Middle frontal gyrus (tissue), 1 donor: ENCODE measurements at regions not wholly inside any gene's neighbourhood (a gene's known extent, or its start where the extent isn't known, plus 50 kb on each side); places are given as distances from the start of the nearest gene placed in this dataset.

Experiments
- DNase-seq: peaks from one replicate; pipeline ENCODE4 v3.0.0-alpha.2; 2015; ENCODE audit warnings: low spot score; ENCODE audit errors: extremely low spot score

DNA sequence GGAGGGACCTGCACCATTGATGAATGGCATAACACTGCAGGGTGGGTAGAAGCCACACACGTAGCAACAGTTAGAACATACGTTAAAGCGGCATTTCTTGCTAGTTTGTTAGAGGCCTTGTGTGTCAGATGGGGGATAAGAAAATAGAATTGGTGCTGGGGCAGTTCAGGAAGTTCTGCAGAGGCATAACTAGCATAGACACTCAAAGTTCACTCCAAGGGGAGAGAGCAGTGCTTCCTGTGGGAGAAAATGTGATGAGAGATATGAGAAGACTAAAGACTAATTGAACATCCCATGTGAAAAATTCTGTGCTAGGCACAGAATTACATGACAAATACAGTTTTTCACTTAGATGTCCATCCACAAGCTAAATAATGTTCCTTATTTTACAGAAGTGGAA lies 327.1 kb downstream of the ZNF621 start:
- no peak for DNase-seq

DNA sequence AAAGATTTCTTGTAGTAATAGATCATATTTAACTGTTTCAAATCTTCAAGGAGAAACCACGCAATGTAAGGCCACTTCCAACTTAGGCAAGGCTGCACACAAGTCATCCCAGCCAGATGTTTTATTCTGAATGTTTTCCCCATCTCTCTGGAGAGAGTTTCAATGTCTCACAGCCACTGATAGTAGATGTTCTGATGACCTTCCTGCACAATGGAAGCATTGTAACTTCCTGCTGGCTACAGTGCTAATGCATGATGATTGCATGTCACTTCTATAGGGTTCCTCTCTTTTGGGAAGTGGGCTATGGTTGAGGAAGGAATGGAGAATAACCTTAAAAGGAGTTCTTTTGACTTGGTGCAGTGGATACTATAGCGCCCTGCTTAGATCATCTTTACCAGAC lies 328.0 kb downstream of the ZNF621 start:
- no peak for DNase-seq

DNA sequence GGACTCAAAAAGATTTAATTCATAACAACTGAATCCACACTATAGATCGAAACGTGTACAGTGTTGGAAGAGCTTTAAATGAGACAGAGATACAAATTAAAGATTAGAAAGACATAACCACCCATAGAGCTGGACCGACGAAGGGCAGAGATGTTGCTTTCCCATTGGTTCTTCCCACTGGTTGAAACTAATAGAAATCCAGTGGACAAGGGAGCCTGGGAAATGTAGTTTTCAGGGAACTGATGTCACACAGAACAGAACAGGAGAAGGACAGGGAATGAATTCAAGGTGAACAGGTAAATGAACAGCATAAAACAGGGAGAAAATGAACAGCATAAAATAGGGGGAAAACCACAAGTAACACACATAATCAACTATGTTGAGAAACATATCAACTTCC lies 328.7 kb downstream of the ZNF621 start:
- DNase-seq = no peak

DNA sequence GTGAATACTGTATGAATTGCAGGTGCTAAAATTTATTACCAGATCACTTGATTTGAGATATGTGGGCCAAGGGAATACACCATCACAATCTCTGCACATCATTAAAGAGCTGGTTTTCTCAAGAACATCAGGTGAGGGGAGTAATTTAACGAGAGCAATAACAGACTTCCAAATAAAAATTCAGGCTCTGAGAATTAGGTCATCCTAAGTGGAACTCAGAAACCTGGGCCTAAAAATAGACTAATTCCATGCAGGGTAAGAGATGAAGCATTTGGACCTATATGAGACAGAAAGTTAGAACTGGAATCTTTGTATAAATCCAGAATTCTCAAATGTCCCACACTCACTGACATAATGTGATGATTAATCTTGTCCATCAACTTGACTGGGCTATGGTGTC lies 331.1 kb downstream of the ZNF621 start:
- no peak for DNase-seq

DNA sequence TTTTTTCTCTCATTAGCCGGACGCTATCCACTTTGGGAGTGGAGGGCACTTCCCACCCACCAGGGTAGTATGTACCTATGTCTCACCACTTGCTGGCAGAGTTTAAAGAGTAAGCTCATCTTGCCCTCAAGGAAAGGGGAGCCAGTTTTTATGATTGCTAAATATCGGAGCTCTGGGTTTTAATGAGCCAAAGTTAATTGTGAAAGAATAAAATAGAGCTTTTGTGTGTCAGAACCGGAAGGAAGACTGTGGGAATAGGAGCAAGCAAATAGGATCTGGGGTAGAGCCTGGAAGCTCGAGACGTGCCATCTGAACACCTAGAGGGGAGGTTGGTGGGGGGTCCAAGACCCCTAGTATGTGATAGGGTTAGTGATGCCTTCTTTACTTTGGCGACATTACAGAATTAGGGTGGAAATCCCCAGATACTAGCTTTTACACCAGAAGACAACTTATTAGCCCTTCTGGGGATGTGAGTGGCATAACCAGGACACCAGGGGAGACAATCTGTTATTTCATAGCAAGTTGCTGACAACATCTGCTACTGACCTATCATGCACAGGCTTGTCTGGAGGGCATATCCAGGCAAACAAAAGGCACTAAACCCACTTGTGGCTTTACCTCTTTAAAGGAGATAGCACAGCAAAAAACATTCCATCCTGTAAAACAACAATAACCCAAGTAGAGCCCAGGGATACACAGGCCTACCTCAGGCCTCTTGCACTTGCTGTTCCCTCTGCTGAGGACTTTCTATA lies 333.8 kb downstream of the ZNF621 start:
- no peak for DNase-seq

DNA sequence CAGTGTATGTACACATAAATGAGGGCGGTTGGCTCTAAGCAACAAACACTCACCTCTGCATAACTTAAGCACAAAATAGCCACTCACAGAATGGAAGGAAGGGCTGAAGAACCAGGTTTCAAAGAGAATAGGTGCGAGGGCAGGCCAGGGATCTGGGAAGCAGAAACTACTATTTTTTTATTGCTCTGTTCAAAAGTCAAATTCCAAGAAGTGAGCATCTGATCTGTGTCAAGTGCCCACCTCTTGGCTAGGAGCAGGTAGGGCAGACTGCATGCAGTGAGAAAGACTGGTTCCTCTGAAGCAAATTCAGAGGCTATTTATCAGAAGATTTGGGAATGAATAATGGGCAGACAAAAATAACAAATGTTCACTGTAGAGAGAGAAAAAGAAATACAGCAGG lies 336.4 kb upstream of the CTNNB1 start:
- no peak for DNase-seq

DNA sequence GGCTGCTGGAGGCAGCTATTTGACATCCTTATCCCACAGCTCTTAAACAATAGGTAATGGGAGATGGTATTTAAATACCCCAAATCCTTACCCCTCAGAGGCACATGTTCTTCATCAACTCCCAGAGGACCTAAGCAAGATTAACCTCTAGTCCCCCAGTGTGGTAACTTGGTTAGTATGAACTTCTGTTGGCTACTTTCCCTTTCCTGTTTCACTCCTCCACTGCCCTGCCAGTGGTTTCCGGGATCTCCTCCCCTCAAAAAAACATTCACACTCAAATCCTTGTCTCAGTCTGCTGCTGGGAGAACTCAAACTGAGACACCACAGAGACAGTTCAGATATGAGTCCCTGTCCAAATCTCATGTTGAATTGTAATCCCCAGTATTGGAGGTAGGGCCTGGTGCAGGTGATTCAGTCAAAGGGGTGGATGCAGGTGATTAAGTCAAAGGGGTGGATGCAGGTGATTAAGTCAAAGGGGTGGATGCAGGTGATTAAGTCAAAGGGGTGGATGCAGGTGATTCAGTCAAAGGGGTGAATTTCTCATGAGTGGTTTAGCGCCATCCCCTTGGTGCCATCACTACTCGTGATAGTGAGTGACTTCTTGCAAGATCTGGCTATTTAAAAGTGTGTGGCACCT lies 335.0 kb upstream of the CTNNB1 start:
- DNase-seq = no peak

DNA sequence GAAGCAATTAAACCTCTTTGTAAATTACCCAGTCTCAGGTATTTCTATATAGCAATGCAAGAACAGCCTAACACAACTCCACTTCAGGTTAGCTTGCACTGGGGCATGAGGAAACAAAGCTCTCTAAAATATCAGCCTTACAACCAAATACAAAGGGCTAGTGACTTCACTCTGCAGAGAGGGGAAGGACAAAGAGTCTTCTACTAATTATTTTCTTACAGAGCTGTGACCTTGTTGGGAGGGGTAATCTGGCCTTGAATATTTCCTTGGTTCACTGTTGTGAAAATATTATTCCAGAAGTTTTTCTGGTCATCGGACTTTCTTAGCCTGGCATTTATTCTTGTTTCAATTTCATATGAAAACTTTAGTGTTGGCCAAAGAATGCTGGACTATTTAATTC lies 334.4 kb upstream of the CTNNB1 start:
- no peak for DNase-seq

DNA sequence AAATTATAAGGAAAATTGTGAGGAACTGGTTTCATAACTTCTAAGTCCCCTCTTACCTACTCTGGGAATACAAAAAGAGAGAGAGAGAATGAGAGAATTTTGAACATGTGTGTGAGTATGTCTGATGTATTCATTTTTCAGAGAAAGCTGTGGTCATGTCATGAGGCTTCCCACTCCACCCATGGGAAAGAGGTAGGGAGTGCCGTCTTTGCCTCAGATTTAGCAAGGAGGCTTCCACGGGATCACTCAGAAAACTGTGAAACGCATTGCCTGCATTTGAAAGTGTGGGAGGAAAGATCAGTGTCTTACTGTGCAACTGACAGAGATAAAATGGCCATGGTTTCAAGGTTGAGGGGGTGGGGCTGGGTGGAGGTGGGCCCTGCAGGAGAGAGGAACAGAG lies 331.5 kb upstream of the CTNNB1 start:
- no peak for DNase-seq

DNA sequence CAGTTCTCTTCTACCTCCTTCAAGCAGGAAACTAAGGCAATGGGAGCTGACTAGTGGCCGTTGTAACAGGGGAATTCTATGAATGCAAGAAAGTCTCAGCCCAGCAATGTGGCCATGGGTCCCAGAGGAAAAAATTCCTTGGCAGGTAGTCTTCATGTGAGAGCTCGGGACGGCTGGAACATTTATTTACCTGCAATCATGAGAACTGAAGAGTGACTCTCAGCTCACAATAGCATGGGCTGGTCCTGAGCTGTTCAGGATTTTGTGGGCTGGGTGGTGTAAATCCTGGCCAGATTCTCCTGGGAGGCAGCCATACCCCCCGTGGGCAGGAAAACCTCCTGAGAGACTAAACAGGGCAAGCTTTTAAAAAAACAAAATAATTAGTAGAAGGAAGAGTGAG lies 330.3 kb upstream of the CTNNB1 start:
- DNase-seq = no peak

DNA sequence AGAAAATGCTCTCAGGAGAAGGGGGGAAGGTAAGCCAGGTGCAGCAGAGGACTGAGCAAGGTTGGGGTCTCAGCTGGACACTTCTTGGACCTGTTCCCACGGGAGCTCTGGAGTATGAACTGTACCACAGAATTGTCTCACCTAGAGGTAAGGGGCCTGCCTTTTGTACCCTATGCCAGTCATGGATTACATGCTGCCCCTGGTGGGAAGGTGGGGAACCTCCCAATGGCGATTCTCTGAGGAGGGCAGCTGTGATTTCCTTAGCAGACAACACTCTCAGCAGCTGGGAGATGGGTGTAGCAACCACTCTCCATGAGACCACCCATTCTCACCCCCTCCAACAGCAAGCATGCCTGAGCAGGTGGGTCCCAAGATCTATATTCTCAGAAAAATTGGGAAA lies 329.4 kb upstream of the CTNNB1 start:
- DNase-seq = no peak

DNA sequence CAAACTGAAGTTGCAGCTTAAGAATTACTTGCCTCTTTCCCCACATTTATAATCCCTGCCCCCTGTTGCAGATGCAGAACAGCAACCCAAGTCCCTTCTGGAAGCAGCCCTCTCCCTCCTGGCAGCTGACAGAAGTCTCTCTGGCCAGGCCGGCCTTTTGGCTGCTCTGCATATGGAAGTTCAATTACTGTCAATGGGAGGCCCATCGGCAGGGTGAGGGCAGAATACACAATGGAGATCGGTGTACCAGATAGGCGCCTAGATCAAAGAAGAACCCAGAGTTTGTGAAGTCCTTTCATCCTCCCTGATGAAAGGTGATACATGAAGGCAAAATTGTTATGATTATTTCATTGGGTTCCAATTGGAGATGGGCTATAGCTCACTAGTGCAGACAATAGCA lies 327.9 kb upstream of the CTNNB1 start:
- no peak for DNase-seq

DNA sequence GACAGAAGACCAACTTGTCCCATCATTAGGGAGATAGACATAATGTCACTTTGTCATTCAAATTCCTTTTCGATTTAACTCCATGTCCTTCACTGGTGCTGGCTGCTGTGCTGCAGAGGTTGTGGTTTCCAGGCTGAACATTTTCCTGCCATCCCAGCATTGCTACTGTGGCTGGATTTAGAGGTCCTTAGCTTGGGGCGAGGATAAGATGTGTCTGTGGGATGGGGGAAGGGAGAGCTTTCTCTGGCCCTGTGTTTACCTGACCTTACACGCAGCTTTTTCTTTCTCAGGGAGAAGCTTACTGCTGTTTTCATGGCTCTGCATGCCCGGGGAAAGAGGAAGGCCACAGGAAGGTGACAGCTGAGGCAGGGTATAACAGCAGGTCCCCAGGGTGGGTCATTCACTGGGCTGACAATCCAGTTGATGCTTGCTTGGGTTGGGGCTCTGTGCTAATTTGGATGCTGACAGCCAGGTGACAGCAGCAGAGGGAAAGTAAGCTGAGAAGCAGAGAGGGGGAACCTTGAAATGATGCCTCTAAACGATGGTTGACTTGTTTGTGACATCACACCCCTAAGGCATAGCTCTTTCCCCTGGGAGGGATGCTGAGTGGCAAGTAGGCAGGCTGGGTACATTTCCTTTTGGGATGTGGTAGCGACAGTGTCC lies 326.9 kb upstream of the CTNNB1 start:
- no peak for DNase-seq

DNA sequence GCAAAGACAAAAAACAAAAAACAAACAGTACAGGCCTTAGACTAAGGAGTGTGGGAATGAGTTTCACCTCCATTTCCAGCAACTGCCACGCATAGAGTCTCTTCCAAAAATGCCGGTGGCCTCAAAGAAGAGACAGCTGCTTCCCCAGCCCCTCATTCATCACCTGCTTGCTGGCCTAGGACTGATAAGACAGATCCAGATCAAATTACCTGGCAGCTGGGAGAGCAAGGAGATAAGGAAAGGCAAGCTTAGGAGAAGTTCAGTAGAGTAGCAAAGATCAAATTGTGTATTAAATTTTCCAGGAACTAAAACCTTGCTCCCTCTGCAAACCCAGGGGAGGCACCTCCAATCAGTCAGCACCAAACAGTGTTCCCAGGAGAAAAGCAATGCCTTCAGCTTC lies 325.8 kb upstream of the CTNNB1 start:
- DNase-seq = no peak

DNA sequence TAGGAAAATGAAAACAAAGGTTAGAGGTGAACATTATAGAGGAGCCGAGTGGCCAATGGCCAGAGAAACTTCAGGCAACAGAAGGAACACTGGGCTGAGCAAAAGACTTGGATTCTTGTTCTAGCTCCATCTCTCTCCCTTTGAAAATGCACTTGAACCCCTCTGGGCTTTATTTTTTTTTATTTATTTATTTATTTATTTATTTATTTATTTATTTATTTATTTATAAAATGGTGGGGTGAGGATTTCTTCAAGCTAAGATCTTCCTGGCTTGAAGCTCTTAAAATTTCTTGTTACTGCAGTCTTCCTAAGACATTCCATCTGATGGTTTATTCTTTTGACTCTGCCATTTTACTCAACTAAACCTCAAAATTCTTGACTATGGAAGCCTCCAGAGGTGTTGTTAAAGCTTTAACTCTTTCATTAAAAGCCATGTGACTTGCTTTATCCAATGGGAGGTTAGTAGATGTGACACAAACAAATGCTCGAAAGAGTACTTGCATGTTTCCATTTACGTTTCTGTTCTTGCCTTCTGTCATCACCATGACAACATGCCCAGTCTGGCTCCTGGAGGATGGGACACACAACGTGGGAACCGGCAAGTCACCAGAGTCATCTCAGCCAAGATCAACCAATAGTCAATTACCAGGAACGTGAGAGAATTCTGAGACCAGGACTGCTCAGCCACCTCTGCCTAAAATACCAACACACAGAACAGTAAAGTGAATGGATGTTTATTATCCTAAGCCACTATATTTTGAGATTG lies 325.2 kb upstream of the CTNNB1 start:
- DNase-seq = no peak

DNA sequence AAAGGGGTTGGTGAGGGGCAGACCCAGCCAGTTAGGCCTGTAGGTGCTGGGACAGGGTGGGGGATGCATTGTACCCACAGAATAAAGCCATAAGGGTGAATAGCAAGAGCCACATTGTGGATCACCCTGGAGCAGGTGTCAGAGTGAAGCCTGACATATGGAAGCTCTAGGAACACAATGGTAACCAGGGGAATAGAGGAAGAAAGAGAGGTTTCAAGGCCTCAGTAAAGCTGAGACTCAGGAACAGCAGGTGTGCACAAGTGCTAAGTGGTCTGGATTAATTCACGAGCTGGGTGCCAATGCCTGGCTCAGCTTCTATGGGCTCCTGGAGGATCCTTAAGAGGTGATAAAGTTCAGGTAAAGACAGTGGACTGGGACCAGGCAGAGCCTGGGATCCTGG lies 323.7 kb upstream of the CTNNB1 start:
- no peak for DNase-seq

DNA sequence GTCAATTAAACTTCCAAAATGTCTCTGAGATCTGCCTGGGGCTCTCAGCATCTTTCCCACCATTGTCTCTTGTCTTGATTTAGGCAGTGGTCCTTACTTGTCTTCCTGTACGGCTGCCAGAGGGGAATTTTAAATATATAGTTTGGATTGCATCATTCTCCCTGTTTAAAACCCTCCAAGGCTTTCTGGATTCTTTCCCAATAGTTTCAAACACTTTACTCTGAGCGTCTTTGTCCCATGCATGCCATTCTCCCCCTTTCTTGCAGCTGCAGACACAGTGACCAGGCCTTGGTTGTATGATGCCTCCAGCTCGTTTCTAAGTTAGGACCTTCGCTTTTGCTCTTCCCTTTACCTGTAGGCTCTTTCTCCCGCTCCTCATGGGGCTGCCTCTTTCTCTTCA lies 323.3 kb upstream of the CTNNB1 start:
- no peak for DNase-seq

DNA sequence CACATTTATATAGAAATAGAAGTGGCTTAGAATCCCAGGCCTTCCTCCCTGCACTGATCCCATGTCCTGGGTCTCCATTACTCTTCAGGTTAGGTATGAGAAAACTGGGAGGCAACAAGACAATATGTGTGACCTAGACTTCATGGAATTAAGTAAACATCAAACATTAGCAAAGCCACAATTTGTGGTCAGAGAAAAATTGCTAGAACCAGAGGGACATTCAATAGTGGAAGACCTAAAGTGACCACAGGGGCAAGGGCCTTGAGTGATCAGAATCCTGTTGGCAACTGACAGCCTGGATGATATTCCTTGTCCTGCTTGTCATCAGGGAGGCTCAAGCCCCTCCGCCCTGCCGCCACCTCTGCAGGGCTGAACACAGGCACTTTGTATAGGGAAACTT lies 322.8 kb upstream of the CTNNB1 start:
- DNase-seq = no peak

DNA sequence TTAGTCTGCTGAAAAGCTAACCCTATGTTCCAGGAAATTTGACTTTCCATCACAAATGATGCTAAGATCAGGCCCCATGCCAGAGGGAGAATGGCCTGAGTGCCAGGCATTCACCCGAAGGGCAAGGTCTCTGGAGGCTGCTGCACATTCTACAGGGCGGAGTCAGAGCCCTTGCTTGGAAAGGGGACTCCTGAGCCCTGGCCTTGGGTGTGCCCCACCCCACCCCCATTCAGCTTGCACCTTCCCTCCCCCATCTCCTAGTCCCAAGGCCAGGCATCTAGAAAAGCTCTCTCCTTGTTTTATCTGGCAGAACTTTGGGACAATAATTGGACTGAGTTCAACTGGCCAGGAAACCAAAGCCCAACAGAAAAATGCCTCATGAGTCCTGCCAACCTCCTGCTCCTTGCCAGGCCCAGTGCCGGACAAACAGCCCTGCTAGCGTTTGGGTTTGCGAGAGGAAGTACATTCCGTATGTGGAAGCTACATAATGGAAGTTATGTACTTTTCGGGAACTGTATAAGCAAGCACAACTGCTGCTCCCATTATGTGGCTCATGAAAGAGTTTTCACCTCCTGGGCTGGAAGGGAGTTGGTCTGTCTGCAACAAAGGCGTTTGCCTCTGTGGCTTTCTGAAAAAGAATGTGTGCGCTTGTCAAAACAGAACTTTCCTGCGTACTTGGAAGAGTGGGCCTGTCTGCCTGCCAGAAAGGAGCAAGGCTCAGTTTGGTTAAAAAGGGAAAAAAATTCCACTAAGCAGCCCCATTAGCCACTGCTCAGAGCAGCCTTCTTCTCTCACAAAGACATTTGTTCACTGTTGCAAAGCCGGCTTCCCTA lies 321.5 kb upstream of the CTNNB1 start:
- DNase-seq = peak; percentile 24

DNA sequence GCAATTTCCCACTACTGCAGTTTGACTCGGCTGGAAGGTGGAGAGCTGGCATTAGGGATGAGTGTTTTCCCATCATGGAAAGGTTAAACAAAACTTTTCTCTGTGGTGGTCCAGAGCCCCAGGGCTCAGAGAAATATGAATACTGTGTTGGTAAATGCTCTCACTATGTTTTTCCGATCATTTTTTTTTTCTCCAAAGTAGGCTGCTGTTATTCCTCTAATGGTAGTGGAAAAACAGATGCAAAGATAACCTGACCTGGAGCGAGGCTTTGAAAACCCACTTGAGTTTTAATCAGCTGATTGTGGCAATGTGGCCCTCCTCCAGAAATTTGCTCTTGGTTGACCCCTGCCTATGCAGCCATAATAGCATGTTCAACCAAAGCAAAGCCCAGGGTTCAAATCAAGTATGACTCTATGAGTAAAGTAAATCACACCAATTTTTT lies 320.8 kb upstream of the CTNNB1 start:
- DNase-seq = no peak

DNA sequence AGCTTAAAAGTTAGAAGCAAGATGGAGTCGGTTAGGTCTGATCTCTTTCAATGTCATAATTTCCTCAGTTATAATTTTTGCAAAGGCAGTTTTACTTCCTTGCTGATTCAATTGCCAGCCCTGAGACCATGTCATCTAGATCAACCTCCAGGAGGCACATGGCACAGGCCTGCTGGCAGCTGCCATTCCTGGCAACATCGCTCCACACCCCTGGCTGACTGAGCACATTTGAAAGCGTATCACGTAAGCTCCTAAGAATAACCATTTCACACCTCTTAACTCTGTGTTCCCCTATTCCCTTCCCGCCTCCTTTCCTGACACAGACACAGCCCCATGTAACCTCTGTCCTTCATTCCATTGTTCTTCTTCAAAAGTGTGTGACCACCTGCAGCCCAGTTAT lies 313.9 kb upstream of the CTNNB1 start:
- no peak for DNase-seq
